ENCODE measurements at regions not wholly inside any gene's neighbourhood (a gene's known extent, or its start where the extent isn't known, plus 50 kb on each side); places are given as distances from the start of the nearest gene placed in this dataset.
"Not testable (repeated sequence)": the region's sequence is repeated elsewhere in the genome, so short reads cannot be mapped to it uniquely, and the experiment has no call there.

- DNase-seq, result no peak
Observed at GRCh38 chr2:189231719-189232323, 52.3 kb upstream of the COL5A2 start.

GRCh38 chr2:189232759-189233406 is 53.3 kb upstream of the COL5A2 start:
- DNase-seq, result no peak

GRCh38 chr2:189233527-189233926 is 54.0 kb upstream of the COL5A2 start:
- no peak for DNase-seq

- DNase-seq, result no peak
Observed at GRCh38 chr2:189234991-189235390, 55.4 kb upstream of the COL5A2 start.

- DNase-seq, result no peak
Observed at GRCh38 chr2:189236066-189236465, 56.5 kb upstream of the COL5A2 start.

- DNase-seq, result no peak
Observed at GRCh38 chr2:189238903-189239302, 59.3 kb upstream of the COL5A2 start.

GRCh38 chr2:189243843-189244242 is 64.3 kb upstream of the COL5A2 start:
- not testable (repeated sequence) for DNase-seq

- no peak for DNase-seq
Observed at GRCh38 chr2:189247276-189247675, 67.7 kb upstream of the COL5A2 start.

GRCh38 chr2:189248141-189248540 is 68.6 kb upstream of the COL5A2 start:
- no peak for DNase-seq

GRCh38 chr2:189249171-189249570 is 69.6 kb upstream of the COL5A2 start:
- no peak for DNase-seq

GRCh38 chr2:189249901-189250300 is 70.3 kb upstream of the COL5A2 start:
- no peak for DNase-seq

GRCh38 chr2:189252991-189253675 is 73.6 kb upstream of the COL5A2 start:
- no peak for DNase-seq

GRCh38 chr2:189253836-189254235 is 74.3 kb upstream of the COL5A2 start:
- no peak for DNase-seq

GRCh38 chr2:189254268-189254883 is 74.8 kb upstream of the COL5A2 start:
- no peak for DNase-seq

- DNase-seq, result no peak
Observed at GRCh38 chr2:189255711-189256110, 76.2 kb upstream of the COL5A2 start.

GRCh38 chr2:189258616-189259365 is 79.2 kb upstream of the COL5A2 start:
- DNase-seq, result no peak

GRCh38 chr2:189260361-189260814 is 80.8 kb upstream of the COL5A2 start:
- DNase-seq, result no peak

- DNase-seq, result no peak
Observed at GRCh38 chr2:189261431-189261841, 81.9 kb upstream of the COL5A2 start.

GRCh38 chr2:189261916-189262315 is 82.4 kb upstream of the COL5A2 start:
- DNase-seq, result no peak

- DNase-seq, result no peak
Observed at GRCh38 chr2:189265696-189266320, 86.2 kb upstream of the COL5A2 start.

- DNase-seq, result no peak
Observed at GRCh38 chr2:189267491-189267890, 87.9 kb upstream of the COL5A2 start.

GRCh38 chr2:189267925-189268579 is 88.5 kb upstream of the COL5A2 start:
- DNase-seq, result no peak
